ENCODE measurements at regions not wholly inside any gene's neighbourhood (a gene's known extent, or its start where the extent isn't known, plus 50 kb on each side); places are given as distances from the start of the nearest gene placed in this dataset.

GRCh38 chr21:19712441-19712840 lies 1285.8 kb upstream of the NCAM2 start:
- DNase-seq, result no peak

- DNase-seq, result no peak
Measured at GRCh38 chr21:19713313-19713712, 1284.9 kb upstream of the NCAM2 start.

- DNase-seq, result no peak
Measured at GRCh38 chr21:19724081-19724480, 1274.1 kb upstream of the NCAM2 start.

- no peak for DNase-seq
Measured at GRCh38 chr21:19731251-19731650, 1267.0 kb upstream of the NCAM2 start.

- no peak for DNase-seq
Measured at GRCh38 chr21:19759836-19760235, 1238.4 kb upstream of the NCAM2 start.

GRCh38 chr21:19767546-19767945 lies 1230.7 kb upstream of the NCAM2 start:
- no peak for DNase-seq

GRCh38 chr21:19771881-19772280 lies 1226.3 kb upstream of the NCAM2 start:
- no peak for DNase-seq

- DNase-seq, result no peak
Measured at GRCh38 chr21:19776076-19776475, 1222.1 kb upstream of the NCAM2 start.

- no peak for DNase-seq
Measured at GRCh38 chr21:19781881-19782652, 1216.1 kb upstream of the NCAM2 start.

GRCh38 chr21:19785941-19786340 lies 1212.3 kb upstream of the NCAM2 start:
- DNase-seq, result no peak

- no peak for DNase-seq
Measured at GRCh38 chr21:19792004-19792403, 1206.2 kb upstream of the NCAM2 start.

- no peak for DNase-seq
Measured at GRCh38 chr21:19807201-19807600, 1191.0 kb upstream of the NCAM2 start.

GRCh38 chr21:19810779-19811178 lies 1187.4 kb upstream of the NCAM2 start:
- no peak for DNase-seq

- no peak for DNase-seq
Measured at GRCh38 chr21:19830446-19830845, 1167.8 kb upstream of the NCAM2 start.

- no peak for DNase-seq
Measured at GRCh38 chr21:19832551-19832950, 1165.7 kb upstream of the NCAM2 start.

GRCh38 chr21:19833082-19833481 lies 1165.1 kb upstream of the NCAM2 start:
- no peak for DNase-seq

GRCh38 chr21:19842601-19843000 lies 1155.6 kb upstream of the NCAM2 start:
- DNase-seq, result no peak

- no peak for DNase-seq
Measured at GRCh38 chr21:19844334-19844733, 1153.9 kb upstream of the NCAM2 start.

- DNase-seq, result no peak
Measured at GRCh38 chr21:19850157-19850556, 1148.1 kb upstream of the NCAM2 start.

- no peak for DNase-seq
Measured at GRCh38 chr21:19853061-19853460, 1145.1 kb upstream of the NCAM2 start.

- no peak for DNase-seq
Measured at GRCh38 chr21:19853709-19854575, 1144.3 kb upstream of the NCAM2 start.

GRCh38 chr21:19855522-19855921 lies 1142.7 kb upstream of the NCAM2 start:
- no peak for DNase-seq

- DNase-seq, result no peak
Measured at GRCh38 chr21:19864476-19864875, 1133.7 kb upstream of the NCAM2 start.

GRCh38 chr21:19870682-19871081 lies 1127.5 kb upstream of the NCAM2 start:
- DNase-seq, result no peak
